ENCODE measurements at regions not wholly inside any gene's neighbourhood (a gene's known extent, or its start where the extent isn't known, plus 50 kb on each side); places are given as distances from the start of the nearest gene placed in this dataset.

- no peak for TF ChIP-seq CTCF (IDR thresholded peaks at IDR 0.05; ENCODE audit: poor library complexity)
- TF ChIP-seq EZH2 (IDR thresholded peaks at IDR 0.05; ENCODE audit: borderline replicate concordance): no peak
- TF ChIP-seq EZH2phosphoT487 (IDR thresholded peaks at IDR 0.05; ENCODE audit: low read depth, severe bottlenecking, unreplicated experiment): no peak
Measured at GRCh38 chr10:45224219-45224841, 91.1 kb downstream of the OR13A1 start.

Measured in hepatocyte (in vitro differentiated cells).